SK-N-SH treated with all-trans-retinoic acid at 6 μM for 48 hours (cell line): ENCODE measurements at regions not wholly inside any gene's neighbourhood (a gene's known extent, or its start where the extent isn't known, plus 50 kb on each side); places are given as distances from the start of the nearest gene placed in this dataset.

Source experiments
- ATAC-seq: fragments of 200-7000 bp; cut with Tn5 transposase; 3 replicates; pipeline ENCODE4 v1.9.1; 2020; ENCODE audit warnings: mild to moderate bottlenecking, moderate library complexity
- ARNTL ChIP-seq: fragments of 450-650 bp; formaldehyde crosslinking; IDR thresholded peaks from 2 replicates; pipeline ENCODE4 v1.5.0; 2020; ENCODE audit warnings: low read depth, mild to moderate bottlenecking, moderate library complexity, borderline replicate concordance
- BACH2 ChIP-seq: fragments of 250-450 bp; sonication (Bioruptor Pico); IDR thresholded peaks from 2 replicates; pipeline ENCODE4 v1.9.0; 2021; ENCODE audit warnings: mild to moderate bottlenecking, borderline replicate concordance
- CSDC2 ChIP-seq: fragments of 250-450 bp; sonication (Bioruptor Pico); IDR thresholded peaks from 2 replicates; pipeline ENCODE4 v1.5.0; 2020; ENCODE audit warnings: mild to moderate bottlenecking, moderate library complexity
- ESRRG ChIP-seq: fragments of 250-450 bp; sonication (Bioruptor Pico); IDR thresholded peaks from 2 replicates; pipeline ENCODE4 v1.6.1; 2021; ENCODE audit warnings: mild to moderate bottlenecking
- GLIS3 ChIP-seq: fragments of 250-450 bp; sonication (Bioruptor Pico); IDR thresholded peaks from 2 replicates; pipeline ENCODE4 v1.5.0; 2020; ENCODE audit warnings: mild to moderate bottlenecking, moderate library complexity
- ISL1 ChIP-seq: fragments of 250-450 bp; sonication (Bioruptor Pico); IDR thresholded peaks from 2 replicates; pipeline ENCODE4 v2.1.2; 2022; ENCODE audit warnings: mild to moderate bottlenecking, moderate library complexity
- OSR1 ChIP-seq: fragments of 250-450 bp; sonication (Bioruptor Pico); IDR thresholded peaks from 2 replicates; pipeline ENCODE4 v1.8.0; 2022; ENCODE audit warnings: moderate library complexity, mild to moderate bottlenecking, inconsistent platforms
- RARB ChIP-seq: fragments of 250-450 bp; sonication (Bioruptor Pico); IDR thresholded peaks from 2 replicates; pipeline ENCODE4 v1.8.0; 2021; ENCODE audit warnings: mild to moderate bottlenecking, moderate library complexity
- SNAI2 ChIP-seq: fragments of 250-450 bp; sonication (Bioruptor Pico); IDR thresholded peaks from 2 replicates; pipeline ENCODE4 v1.5.0; 2020; ENCODE audit warnings: mild to moderate bottlenecking, moderate library complexity
- TCF4 ChIP-seq: fragments of 250-450 bp; sonication (Bioruptor Pico); IDR thresholded peaks from 2 replicates; pipeline ENCODE4 v1.8.0; 2021; ENCODE audit warnings: mild to moderate bottlenecking, moderate library complexity, borderline replicate concordance
- TOX ChIP-seq: fragments of 250-450 bp; sonication (Bioruptor Pico); IDR thresholded peaks from 2 replicates; pipeline ENCODE4 v1.8.0; 2021; ENCODE audit warnings: mild to moderate bottlenecking, moderate library complexity, borderline replicate concordance
- ZC3H10 ChIP-seq: fragments of 250-450 bp; sonication (Bioruptor Pico); IDR thresholded peaks from 2 replicates; pipeline ENCODE4 v1.5.1; 2021; ENCODE audit warnings: mild to moderate bottlenecking, moderate library complexity
- ZFP3 ChIP-seq: fragments of 250-450 bp; sonication (Bioruptor Pico); IDR thresholded peaks from 2 replicates; pipeline ENCODE4 v1.5.0; 2020; ENCODE audit warnings: mild to moderate bottlenecking, moderate library complexity
- ZFP30 ChIP-seq: fragments of 450-650 bp; formaldehyde crosslinking; IDR thresholded peaks from 2 replicates; pipeline ENCODE4 v1.5.0; 2022; ENCODE audit warnings: mild to moderate bottlenecking, moderate library complexity
- ZNF565 ChIP-seq: fragments of 450-650 bp; formaldehyde crosslinking; conservative IDR thresholded peaks from 2 replicates; pipeline ENCODE4 v1.5.0; 2020; ENCODE audit warnings: low read depth, mild to moderate bottlenecking, moderate library complexity
- ZNF70 ChIP-seq: fragments of 450-650 bp; formaldehyde crosslinking; IDR thresholded peaks from 2 replicates; pipeline ENCODE4 v1.5.0; 2020; ENCODE audit warnings: mild to moderate bottlenecking, moderate library complexity
- ZNF8 ChIP-seq: fragments of 450-650 bp; formaldehyde crosslinking; IDR thresholded peaks from 2 replicates; pipeline ENCODE4 v1.5.0; 2020; ENCODE audit warnings: mild to moderate bottlenecking, moderate library complexity
- TF ChIP-seq, protein P1 (sequence below): fragments of 250-450 bp; sonication (Bioruptor Pico); IDR thresholded peaks from 2 replicates; pipeline ENCODE4 v1.5.0; 2020; ENCODE audit warnings: mild to moderate bottlenecking, moderate library complexity
- TF ChIP-seq, protein P2 (sequence below): fragments of 250-450 bp; sonication (Bioruptor Pico); IDR thresholded peaks from 2 replicates; pipeline ENCODE4 v1.5.1; 2021; ENCODE audit warnings: mild to moderate bottlenecking, moderate library complexity
- TF ChIP-seq, protein P3 (sequence below): fragments of 250-450 bp; sonication (Bioruptor Pico); IDR thresholded peaks from 2 replicates; pipeline ENCODE4 v1.5.1; 2020; ENCODE audit warnings: low read depth, mild to moderate bottlenecking, moderate library complexity
- TF ChIP-seq, protein P4 (sequence below): fragments of 250-450 bp; sonication (Bioruptor Pico); IDR thresholded peaks from 2 replicates; pipeline ENCODE4 v1.8.0; 2020; ENCODE audit warnings: mild to moderate bottlenecking, moderate library complexity, borderline replicate concordance

DNA sequence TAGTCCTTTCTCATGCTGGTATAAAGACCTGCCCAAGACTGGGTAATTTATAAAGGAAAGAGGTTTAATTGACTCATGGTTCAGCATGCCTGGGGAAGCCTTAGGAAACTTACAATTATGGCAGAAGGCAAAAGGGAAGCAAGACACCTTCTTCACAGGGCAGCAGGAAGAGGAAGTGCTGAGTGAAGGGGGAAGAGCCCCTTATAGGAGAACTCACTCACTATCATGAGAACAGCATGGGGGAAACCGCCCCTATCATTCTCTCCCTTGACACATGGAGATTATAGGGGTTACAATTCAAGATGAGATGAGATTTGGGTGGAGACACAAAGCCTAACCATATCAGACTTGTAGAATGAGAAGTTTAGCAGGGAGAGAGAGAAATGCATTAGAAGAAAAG lies 373.3 kb upstream of the DIAPH2 start:
- ATAC-seq: no peak
- no peak for TF ChIP-seq ARNTL
- TF ChIP-seq, protein P1, sequence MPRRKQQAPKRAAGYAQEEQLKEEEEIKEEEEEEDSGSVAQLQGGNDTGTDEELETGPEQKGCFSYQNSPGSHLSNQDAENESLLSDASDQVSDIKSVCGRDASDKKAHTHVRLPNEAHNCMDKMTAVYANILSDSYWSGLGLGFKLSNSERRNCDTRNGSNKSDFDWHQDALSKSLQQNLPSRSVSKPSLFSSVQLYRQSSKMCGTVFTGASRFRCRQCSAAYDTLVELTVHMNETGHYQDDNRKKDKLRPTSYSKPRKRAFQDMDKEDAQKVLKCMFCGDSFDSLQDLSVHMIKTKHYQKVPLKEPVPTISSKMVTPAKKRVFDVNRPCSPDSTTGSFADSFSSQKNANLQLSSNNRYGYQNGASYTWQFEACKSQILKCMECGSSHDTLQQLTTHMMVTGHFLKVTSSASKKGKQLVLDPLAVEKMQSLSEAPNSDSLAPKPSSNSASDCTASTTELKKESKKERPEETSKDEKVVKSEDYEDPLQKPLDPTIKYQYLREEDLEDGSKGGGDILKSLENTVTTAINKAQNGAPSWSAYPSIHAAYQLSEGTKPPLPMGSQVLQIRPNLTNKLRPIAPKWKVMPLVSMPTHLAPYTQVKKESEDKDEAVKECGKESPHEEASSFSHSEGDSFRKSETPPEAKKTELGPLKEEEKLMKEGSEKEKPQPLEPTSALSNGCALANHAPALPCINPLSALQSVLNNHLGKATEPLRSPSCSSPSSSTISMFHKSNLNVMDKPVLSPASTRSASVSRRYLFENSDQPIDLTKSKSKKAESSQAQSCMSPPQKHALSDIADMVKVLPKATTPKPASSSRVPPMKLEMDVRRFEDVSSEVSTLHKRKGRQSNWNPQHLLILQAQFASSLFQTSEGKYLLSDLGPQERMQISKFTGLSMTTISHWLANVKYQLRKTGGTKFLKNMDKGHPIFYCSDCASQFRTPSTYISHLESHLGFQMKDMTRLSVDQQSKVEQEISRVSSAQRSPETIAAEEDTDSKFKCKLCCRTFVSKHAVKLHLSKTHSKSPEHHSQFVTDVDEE (CRISPR knock-in tag): no peak
- TF ChIP-seq TOX (CRISPR knock-in tag): no peak
- TF ChIP-seq ZNF70 (CRISPR knock-in tag): no peak
- no peak for TF ChIP-seq OSR1 (CRISPR knock-in tag)
- TF ChIP-seq ZNF8 (CRISPR knock-in tag): no peak
- TF ChIP-seq, protein P2, sequence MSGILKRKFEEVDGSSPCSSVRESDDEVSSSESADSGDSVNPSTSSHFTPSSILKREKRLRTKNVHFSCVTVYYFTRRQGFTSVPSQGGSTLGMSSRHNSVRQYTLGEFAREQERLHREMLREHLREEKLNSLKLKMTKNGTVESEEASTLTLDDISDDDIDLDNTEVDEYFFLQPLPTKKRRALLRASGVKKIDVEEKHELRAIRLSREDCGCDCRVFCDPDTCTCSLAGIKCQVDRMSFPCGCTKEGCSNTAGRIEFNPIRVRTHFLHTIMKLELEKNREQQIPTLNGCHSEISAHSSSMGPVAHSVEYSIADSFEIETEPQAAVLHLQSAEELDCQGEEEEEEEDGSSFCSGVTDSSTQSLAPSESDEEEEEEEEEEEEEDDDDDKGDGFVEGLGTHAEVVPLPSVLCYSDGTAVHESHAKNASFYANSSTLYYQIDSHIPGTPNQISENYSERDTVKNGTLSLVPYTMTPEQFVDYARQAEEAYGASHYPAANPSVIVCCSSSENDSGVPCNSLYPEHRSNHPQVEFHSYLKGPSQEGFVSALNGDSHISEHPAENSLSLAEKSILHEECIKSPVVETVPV (CRISPR knock-in tag): no peak
- no peak for TF ChIP-seq RARB (CRISPR knock-in tag)
- no peak for TF ChIP-seq GLIS3 (CRISPR knock-in tag)
- TF ChIP-seq ZFP3 (CRISPR knock-in tag): no peak
- TF ChIP-seq SNAI2 (CRISPR knock-in tag): no peak
- TF ChIP-seq, protein P3, sequence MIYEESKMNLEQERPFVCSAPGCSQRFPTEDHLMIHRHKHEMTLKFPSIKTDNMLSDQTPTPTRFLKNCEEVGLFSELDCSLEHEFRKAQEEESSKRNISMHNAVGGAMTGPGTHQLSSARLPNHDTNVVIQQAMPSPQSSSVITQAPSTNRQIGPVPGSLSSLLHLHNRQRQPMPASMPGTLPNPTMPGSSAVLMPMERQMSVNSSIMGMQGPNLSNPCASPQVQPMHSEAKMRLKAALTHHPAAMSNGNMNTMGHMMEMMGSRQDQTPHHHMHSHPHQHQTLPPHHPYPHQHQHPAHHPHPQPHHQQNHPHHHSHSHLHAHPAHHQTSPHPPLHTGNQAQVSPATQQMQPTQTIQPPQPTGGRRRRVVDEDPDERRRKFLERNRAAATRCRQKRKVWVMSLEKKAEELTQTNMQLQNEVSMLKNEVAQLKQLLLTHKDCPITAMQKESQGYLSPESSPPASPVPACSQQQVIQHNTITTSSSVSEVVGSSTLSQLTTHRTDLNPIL (CRISPR knock-in tag): no peak
- no peak for TF ChIP-seq ZFP30 (CRISPR knock-in tag)
- TF ChIP-seq BACH2 (CRISPR knock-in tag): no peak
- TF ChIP-seq ISL1 (CRISPR knock-in tag): no peak
- no peak for TF ChIP-seq ZC3H10 (CRISPR knock-in tag)

DNA sequence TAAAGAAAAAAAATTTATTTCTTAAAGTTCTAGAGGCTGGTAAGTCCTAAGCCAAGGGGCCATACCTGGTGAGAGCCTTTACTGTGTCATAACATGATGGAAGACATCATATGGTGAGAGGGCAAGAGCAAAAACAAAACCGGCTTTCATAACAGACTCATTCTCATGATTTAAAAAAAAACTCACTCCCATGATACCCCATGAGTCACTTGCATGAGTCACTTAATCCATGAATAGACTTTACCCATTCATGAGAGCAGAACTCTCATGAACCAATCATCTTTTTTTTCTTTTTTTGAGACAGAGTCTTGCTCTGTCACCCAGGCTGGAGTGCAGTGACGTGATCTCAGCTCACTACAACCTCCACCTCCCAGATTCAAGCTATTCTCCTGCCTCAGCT lies 369.7 kb upstream of the DIAPH2 start:
- no peak for TF ChIP-seq GLIS3 (CRISPR knock-in tag)
- no peak for TF ChIP-seq ZC3H10 (CRISPR knock-in tag)
- TF ChIP-seq, all 23 proteins: peak for 0
- ATAC-seq: no peak

DNA sequence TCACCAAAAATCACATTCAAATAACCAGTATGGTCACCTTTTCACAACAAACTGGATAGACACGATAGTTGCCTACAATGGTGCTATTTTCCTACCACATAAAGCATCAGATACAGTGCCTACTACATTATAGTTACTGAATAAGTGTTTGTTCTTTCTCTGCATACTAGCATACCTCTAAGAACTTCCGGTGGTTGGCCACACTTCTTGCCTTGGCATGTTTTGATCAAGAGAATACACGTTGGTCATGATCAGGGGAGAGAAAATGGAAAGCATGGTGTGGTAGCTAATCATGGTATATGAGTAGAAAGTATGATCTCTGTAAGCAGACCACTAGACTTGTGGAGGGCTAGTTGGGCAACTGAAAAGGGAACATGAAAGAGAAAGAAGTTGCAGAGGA lies 322.8 kb upstream of the DIAPH2 start:
- TF ChIP-seq TCF4: no peak
- ATAC-seq: no peak

DNA sequence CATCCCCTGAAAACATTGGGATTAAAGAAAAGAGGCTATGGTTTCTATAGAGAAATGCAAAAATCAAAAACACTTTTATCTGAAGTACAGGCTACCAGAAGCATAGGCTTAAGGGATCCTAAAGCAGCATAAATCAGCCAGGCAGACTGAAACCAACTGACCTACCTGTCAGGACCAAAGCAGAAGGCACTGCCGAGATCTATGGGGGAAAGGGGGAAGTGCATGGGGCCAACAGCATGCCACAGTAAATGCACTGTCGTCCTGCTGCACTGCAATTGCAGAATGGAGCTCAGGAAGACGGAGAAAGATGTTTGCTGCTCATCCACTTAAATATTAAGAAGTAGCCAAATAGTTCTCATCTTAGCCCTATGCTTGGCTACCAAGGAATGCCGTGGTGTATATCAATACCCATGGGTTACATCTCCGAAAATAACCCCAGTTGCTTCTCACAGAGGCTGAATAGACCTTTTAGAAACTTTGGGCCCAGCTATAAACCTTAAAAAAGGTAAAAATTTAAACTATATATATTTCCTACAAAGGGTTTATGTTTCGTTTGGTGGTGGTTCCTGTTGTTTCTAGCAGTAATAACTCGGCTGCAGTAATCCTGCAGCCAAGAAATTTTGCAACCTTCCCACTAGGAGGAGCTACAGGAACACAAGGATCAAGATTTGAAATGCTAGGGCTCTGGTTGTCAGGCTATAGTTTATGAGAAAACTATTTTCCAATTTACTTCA lies 312.2 kb upstream of the DIAPH2 start:
- ATAC-seq: peak; percentile 95
- TF ChIP-seq ZNF565 (CRISPR knock-in tag): no peak
- TF ChIP-seq SNAI2 (CRISPR knock-in tag): no peak
- no peak for TF ChIP-seq TCF4
- no peak for TF ChIP-seq ZFP3 (CRISPR knock-in tag)
- TF ChIP-seq, protein P1 (CRISPR knock-in tag): no peak
- TF ChIP-seq, protein P2 (CRISPR knock-in tag): no peak
- TF ChIP-seq, protein P4, sequence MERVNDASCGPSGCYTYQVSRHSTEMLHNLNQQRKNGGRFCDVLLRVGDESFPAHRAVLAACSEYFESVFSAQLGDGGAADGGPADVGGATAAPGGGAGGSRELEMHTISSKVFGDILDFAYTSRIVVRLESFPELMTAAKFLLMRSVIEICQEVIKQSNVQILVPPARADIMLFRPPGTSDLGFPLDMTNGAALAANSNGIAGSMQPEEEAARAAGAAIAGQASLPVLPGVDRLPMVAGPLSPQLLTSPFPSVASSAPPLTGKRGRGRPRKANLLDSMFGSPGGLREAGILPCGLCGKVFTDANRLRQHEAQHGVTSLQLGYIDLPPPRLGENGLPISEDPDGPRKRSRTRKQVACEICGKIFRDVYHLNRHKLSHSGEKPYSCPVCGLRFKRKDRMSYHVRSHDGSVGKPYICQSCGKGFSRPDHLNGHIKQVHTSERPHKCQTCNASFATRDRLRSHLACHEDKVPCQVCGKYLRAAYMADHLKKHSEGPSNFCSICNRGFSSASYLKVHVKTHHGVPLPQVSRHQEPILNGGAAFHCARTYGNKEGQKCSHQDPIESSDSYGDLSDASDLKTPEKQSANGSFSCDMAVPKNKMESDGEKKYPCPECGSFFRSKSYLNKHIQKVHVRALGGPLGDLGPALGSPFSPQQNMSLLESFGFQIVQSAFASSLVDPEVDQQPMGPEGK (CRISPR knock-in tag): no peak
- TF ChIP-seq CSDC2: no peak
- TF ChIP-seq BACH2 (CRISPR knock-in tag): no peak
- TF ChIP-seq ZFP30 (CRISPR knock-in tag): no peak
- no peak for TF ChIP-seq OSR1 (CRISPR knock-in tag)
- no peak for TF ChIP-seq ISL1 (CRISPR knock-in tag)
- no peak for TF ChIP-seq TOX (CRISPR knock-in tag)
- TF ChIP-seq ZC3H10 (CRISPR knock-in tag): no peak
- no peak for TF ChIP-seq ESRRG (CRISPR knock-in tag)
- no peak for TF ChIP-seq GLIS3 (CRISPR knock-in tag)
- TF ChIP-seq, protein P3 (CRISPR knock-in tag): no peak
- TF ChIP-seq RARB (CRISPR knock-in tag): no peak
- TF ChIP-seq ZNF8 (CRISPR knock-in tag): no peak
- TF ChIP-seq, all 23 proteins: peak for 0
